ENCODE measurements at regions not wholly inside any gene's neighbourhood (a gene's known extent, or its start where the extent isn't known, plus 50 kb on each side); places are given as distances from the start of the nearest gene placed in this dataset.

DNA sequence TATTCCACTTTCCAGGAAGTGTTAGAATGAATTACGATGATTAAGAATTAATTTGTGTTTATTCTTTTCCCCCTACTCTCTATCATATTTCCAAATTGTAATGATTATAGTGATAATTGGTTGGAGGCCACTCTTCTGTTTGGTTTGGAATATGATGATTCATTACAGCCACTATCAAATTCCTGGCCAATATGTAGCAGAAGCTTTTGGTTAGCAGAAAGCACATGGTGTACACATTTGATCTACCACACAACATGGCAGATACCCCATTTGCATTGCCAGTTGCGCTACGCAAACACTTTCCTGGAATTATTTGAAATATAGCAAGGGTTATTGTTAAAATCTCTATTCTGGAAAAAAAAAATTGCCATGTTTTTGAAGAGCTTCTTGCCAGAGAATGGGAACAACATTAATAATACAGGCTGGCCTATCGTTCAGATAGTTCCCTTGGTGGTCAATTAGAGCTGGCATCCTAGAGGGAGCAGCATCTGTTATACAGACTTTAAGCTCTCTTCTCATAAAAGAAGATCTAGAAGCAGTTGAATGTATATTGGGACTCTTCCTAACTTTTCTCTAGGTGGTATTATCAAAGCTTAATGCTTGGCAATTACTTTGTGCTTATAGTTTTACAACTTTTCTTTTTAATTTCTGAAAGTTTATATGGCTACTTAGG lies 455.0 kb upstream of the ACTBL2 start:
- TF ChIP-seq POLR2A (IDR thresholded peaks at IDR 0.05; ENCODE audit: low read depth, low read length) = no peak
- TF ChIP-seq POLR2AphosphoS5 (IDR thresholded peaks at IDR 0.05; ENCODE audit: low read depth, low read length) = no peak
- no peak for TF ChIP-seq TAF1 (IDR thresholded peaks at IDR 0.05; ENCODE audit: low read depth, low read length)
- TF ChIP-seq POU2F2 (IDR thresholded peaks at IDR 0.05; ENCODE audit: low read depth, low read length) = no peak
